SK-N-SH treated with all-trans-retinoic acid at 6 μM for 48 hours (cell line): ENCODE measurements at regions not wholly inside any gene's neighbourhood (a gene's known extent, or its start where the extent isn't known, plus 50 kb on each side); places are given as distances from the start of the nearest gene placed in this dataset.

ENCODE experiments used
- ARNTL ChIP-seq: fragments of 450-650 bp; formaldehyde crosslinking; IDR thresholded peaks from 2 replicates; pipeline ENCODE4 v1.5.0; 2020; ENCODE audit warnings: low read depth, mild to moderate bottlenecking, moderate library complexity, borderline replicate concordance
- ESRRG ChIP-seq: fragments of 250-450 bp; sonication (Bioruptor Pico); IDR thresholded peaks from 2 replicates; pipeline ENCODE4 v1.6.1; 2021; ENCODE audit warnings: mild to moderate bottlenecking
- GLIS3 ChIP-seq: fragments of 250-450 bp; sonication (Bioruptor Pico); IDR thresholded peaks from 2 replicates; pipeline ENCODE4 v1.5.0; 2020; ENCODE audit warnings: mild to moderate bottlenecking, moderate library complexity
- PATZ1 ChIP-seq: fragments of 250-450 bp; sonication (Bioruptor Pico); IDR thresholded peaks from 2 replicates; pipeline ENCODE4 v1.8.0; 2020; ENCODE audit warnings: mild to moderate bottlenecking, moderate library complexity, borderline replicate concordance
- POU6F1 ChIP-seq: fragments of 250-450 bp; sonication (Bioruptor Pico); IDR thresholded peaks from 2 replicates; pipeline ENCODE4 v1.8.0; 2021; ENCODE audit warnings: low read depth, mild to moderate bottlenecking, moderate library complexity, borderline replicate concordance
- RARB ChIP-seq: fragments of 250-450 bp; sonication (Bioruptor Pico); IDR thresholded peaks from 2 replicates; pipeline ENCODE4 v1.8.0; 2021; ENCODE audit warnings: mild to moderate bottlenecking, moderate library complexity
- TOX ChIP-seq: fragments of 250-450 bp; sonication (Bioruptor Pico); IDR thresholded peaks from 2 replicates; pipeline ENCODE4 v1.8.0; 2021; ENCODE audit warnings: mild to moderate bottlenecking, moderate library complexity, borderline replicate concordance
- TSHZ2 ChIP-seq: fragments of 250-450 bp; sonication (Bioruptor Pico); IDR thresholded peaks from 2 replicates; pipeline ENCODE4 v1.5.0; 2020; ENCODE audit warnings: mild to moderate bottlenecking, moderate library complexity
- ZC3H10 ChIP-seq: fragments of 250-450 bp; sonication (Bioruptor Pico); IDR thresholded peaks from 2 replicates; pipeline ENCODE4 v1.5.1; 2021; ENCODE audit warnings: mild to moderate bottlenecking, moderate library complexity
- ZFP3 ChIP-seq: fragments of 250-450 bp; sonication (Bioruptor Pico); IDR thresholded peaks from 2 replicates; pipeline ENCODE4 v1.5.0; 2020; ENCODE audit warnings: mild to moderate bottlenecking, moderate library complexity
- ZFP30 ChIP-seq: fragments of 450-650 bp; formaldehyde crosslinking; IDR thresholded peaks from 2 replicates; pipeline ENCODE4 v1.5.0; 2022; ENCODE audit warnings: mild to moderate bottlenecking, moderate library complexity
- ZNF565 ChIP-seq: fragments of 450-650 bp; formaldehyde crosslinking; conservative IDR thresholded peaks from 2 replicates; pipeline ENCODE4 v1.5.0; 2020; ENCODE audit warnings: low read depth, mild to moderate bottlenecking, moderate library complexity
- ZNF70 ChIP-seq: fragments of 450-650 bp; formaldehyde crosslinking; IDR thresholded peaks from 2 replicates; pipeline ENCODE4 v1.5.0; 2020; ENCODE audit warnings: mild to moderate bottlenecking, moderate library complexity

GRCh38 chr9:73014011-73014410 lies 61.2 kb upstream of the ALDH1A1 start:
- TF ChIP-seq ZFP3 (CRISPR knock-in tag) = no peak
- no peak for TF ChIP-seq ZC3H10 (CRISPR knock-in tag)
- TF ChIP-seq ARNTL (CRISPR knock-in tag) = no peak
- no peak for TF ChIP-seq TOX
- no peak for TF ChIP-seq ZNF565 (CRISPR knock-in tag)
- TF ChIP-seq RARB (CRISPR knock-in tag) = no peak
- no peak for TF ChIP-seq ZNF70 (CRISPR knock-in tag)
- no peak for TF ChIP-seq ESRRG (CRISPR knock-in tag)
- TF ChIP-seq PATZ1 = no peak
- TF ChIP-seq TSHZ2 (CRISPR knock-in tag) = no peak
- no peak for TF ChIP-seq GLIS3 (CRISPR knock-in tag)
- TF ChIP-seq POU6F1 (CRISPR knock-in tag) = no peak
- no peak for TF ChIP-seq ZFP30 (CRISPR knock-in tag)
